B cell (primary cell): ENCODE measurements at regions not wholly inside any gene's neighbourhood (a gene's known extent, or its start where the extent isn't known, plus 50 kb on each side); places are given as distances from the start of the nearest gene placed in this dataset.

Experiments
- ATAC-seq: fragments of 200-7000 bp; cut with Tn5 transposase; one replicate; pipeline ENCODE4 v1.10.0; 2021; ENCODE audit warnings: low read depth, mild to moderate bottlenecking, moderate number of reproducible peaks, moderate library complexity
- CTCF ChIA-PET: fragments of 350-600 bp; sonication (Branson Sonifier 250); formaldehyde crosslinking; loops from one replicate; lab custom pipeline; 2021; ENCODE audit warnings: antibody characterized with exemption, inconsistent platforms; lab: Charles Lee
- POLR2A ChIA-PET: fragments of 350-600 bp; sonication (Branson Sonifier 250); formaldehyde crosslinking; loops from one replicate; lab custom pipeline; 2021; ENCODE audit warnings: antibody characterized with exemption; lab: Charles Lee
- DNase-seq: peaks from one replicate; pipeline ENCODE4 v3.0.0; 2013
- H2AFZ ChIP-seq: 2 replicates; pipeline ENCODE4 v1.6.1; 2012; ENCODE audit warnings: mild to moderate bottlenecking, low read depth, low read length; ENCODE audit not compliant: insufficient read depth, poor library complexity, severe bottlenecking
- H3K27ac ChIP-seq, 2 donors: 1 replicate in 1 of 2; 2 replicates in 1 of 2; pipeline ENCODE4 v1.5.1; 2012 to 2013; ENCODE audit warnings: low read length in 2 of 2, mild to moderate bottlenecking in 2 of 2, moderate library complexity in 1 of 2
- H3K27me3 ChIP-seq, 4 experiments: fragments of 200-600 bp in 1 of 4; sonication (generic) in 1 of 4; replicated peaks in 1 of 4; 1 replicate in 2 of 4; 2 replicates in 2 of 4; pipeline versions ENCODE4 v1.6.1 to v1.7.0; 2013 to 2016; ENCODE audit warnings: low read length in 3 of 4, mild to moderate bottlenecking in 2 of 4, mixed read lengths in 1 of 4, moderate library complexity in 1 of 4; ENCODE audit not compliant: insufficient read depth in 4 of 4, control insufficient read depth in 3 of 4; ENCODE audit errors: control extremely low read depth in 1 of 4
- H3K36me3 ChIP-seq, 2 experiments: replicated peaks in 1 of 2; 1 replicate in 1 of 2; 2 replicates in 1 of 2; pipeline versions ENCODE4 v1.6.1 to v1.7.1; 2013; ENCODE audit warnings: low read length in 1 of 2; ENCODE audit not compliant: insufficient read depth in 2 of 2, control insufficient read depth in 1 of 2; ENCODE audit errors: control extremely low read depth in 1 of 2, extremely low read depth in 1 of 2
- H3K4me1 ChIP-seq, 2 donors: fragments of 200-600 bp in 1 of 2; sonication (generic) in 1 of 2; 1 replicate in 1 of 2; 2 replicates in 1 of 2; pipeline versions ENCODE4 v1.5.1 to v1.6.1; 2013 to 2017; ENCODE audit warnings: low read length in 2 of 2; ENCODE audit not compliant: control insufficient read depth in 2 of 2, insufficient read depth in 2 of 2
- H3K4me2 ChIP-seq: replicated peaks from 2 replicates; pipeline ENCODE3; 2012; ENCODE audit warnings: mild to moderate bottlenecking, low read depth, low read length; ENCODE audit not compliant: poor library complexity, severe bottlenecking
- H3K4me3 ChIP-seq, 5 experiments: fragments of 200-600 bp in 1 of 5; sonication (generic) in 1 of 5; 1 replicate in 3 of 5; 2 replicates in 2 of 5; pipeline versions ENCODE4 v1.5.1 to v1.7.0; 2011 to 2016; ENCODE audit warnings: low read length in 4 of 5, mild to moderate bottlenecking in 4 of 5, low read depth in 2 of 5, control low read depth in 1 of 5, moderate library complexity in 1 of 5; ENCODE audit not compliant: insufficient read depth in 1 of 5; ENCODE audit errors: control extremely low read depth in 1 of 5, extremely low read depth in 1 of 5
- H3K79me2 ChIP-seq: fragments of 200-600 bp; sonication (generic); one replicate; pipeline ENCODE4 v1.6.0; 2016; ENCODE audit warnings: low read length; ENCODE audit not compliant: control insufficient read depth, insufficient read depth
- H3K9ac ChIP-seq: fragments of 200-600 bp; sonication (generic); 2 replicates; pipeline ENCODE4 v1.6.1; 2017; ENCODE audit warnings: mild to moderate bottlenecking, low read length, moderate library complexity
- H3K9me3 ChIP-seq, 3 donors: one replicate each; pipeline versions ENCODE4 v1.6.1 to v1.7.1; 2013; ENCODE audit warnings: low read length in 2 of 3; ENCODE audit not compliant: control insufficient read depth in 2 of 3, insufficient read depth in 1 of 3; ENCODE audit errors: control extremely low read depth in 1 of 3
- H4K20me1 ChIP-seq: 2 replicates; pipeline ENCODE4 v1.6.0; 2012; ENCODE audit warnings: mild to moderate bottlenecking, low read length; ENCODE audit not compliant: insufficient read depth, control insufficient read depth, poor library complexity, severe bottlenecking
- H3K27ac Mint-ChIP-seq: one replicate; pipeline ENCODE4 v1.8.0; 2021; ENCODE audit warnings: mixed read lengths
- H3K27me3 Mint-ChIP-seq: one replicate; pipeline ENCODE4 v1.8.0; 2021; ENCODE audit warnings: mixed read lengths
- H3K4me1 Mint-ChIP-seq: one replicate; pipeline ENCODE4 v1.8.0; 2021; ENCODE audit warnings: mixed read lengths
- H3K4me3 Mint-ChIP-seq: one replicate; pipeline ENCODE4 v1.8.0; 2021; ENCODE audit warnings: mixed read lengths
- H3K9me3 Mint-ChIP-seq: one replicate; pipeline ENCODE4 v1.8.0; 2022; ENCODE audit warnings: mixed read lengths; ENCODE audit not compliant: insufficient read depth
- EZH2 ChIP-seq: IDR thresholded peaks from 2 replicates; pipeline ENCODE4 v1.6.1; 2012; ENCODE audit warnings: borderline replicate concordance, low read depth, mild to moderate bottlenecking, moderate library complexity, low read length; ENCODE audit not compliant: insufficient read depth, poor library complexity, severe bottlenecking
- WGBS: methylation state at CpG from one replicate; pipeline ENCODE4 v1.1.5; 2013; ENCODE audit warnings: missing lambda C conversion rate; ENCODE audit not compliant: insufficient coverage; 5-methylcytosine and 5-hydroxymethylcytosine counted together
- intact Hi-C: fragments of 100-400 bp; cut with micrococcal nuclease; formaldehyde crosslinking; loops from one replicate; pipeline ENCODE4 v1.10.0; 2022
- TF ChIP-seq, protein P1 (sequence below): fragments of 200-600 bp; IDR thresholded peaks from one replicate; pipeline ENCODE4 v1.8.0; 2022; ENCODE audit warnings: antibody characterized with exemption, mild to moderate bottlenecking

DNA sequence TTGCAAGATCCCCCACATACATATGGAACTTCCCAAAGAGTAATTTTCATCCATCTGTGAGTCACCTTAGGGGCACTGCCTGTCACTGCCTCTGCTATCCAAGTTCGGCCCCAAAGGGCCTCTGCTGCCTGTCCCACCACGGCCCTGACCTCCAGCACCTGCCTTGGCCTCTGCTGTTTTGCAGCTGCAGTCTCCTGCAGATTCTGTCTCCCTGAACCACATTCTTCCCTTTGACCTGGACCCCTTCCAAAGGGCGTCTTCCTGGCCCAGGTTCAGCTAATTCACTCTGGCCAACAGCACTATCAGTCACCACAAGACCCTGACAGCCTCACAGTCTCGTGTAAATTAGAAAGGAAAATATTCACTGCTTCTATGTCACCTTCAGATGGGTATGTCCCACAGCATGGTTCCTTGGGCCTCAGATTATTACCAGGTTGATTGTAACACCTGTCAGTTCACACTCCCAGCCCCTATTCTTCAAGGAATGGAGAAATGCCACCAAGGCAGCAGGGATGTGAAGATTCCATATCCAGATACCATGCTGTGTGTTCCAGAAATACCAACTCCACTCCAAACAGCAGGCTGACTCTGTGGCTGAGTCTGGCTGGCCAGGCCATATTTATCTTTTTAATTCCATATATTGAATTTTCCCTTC lies 479.3 kb downstream of the ARHGEF28 start:
- DNase-seq = no peak

More for the DNA sequence above, 479.3 kb downstream of the ARHGEF28 start:
- Histone ChIP-seq H3K9ac (no peak overlapping the region), H2AFZ (no peak overlapping the region), H3K4me3 (no peak overlapping the region), H3K4me2 (no peak overlapping the region), H4K20me1 (no peaks in the 10 kb centered on the region), H3K4me1 (no peaks in the 10 kb centered on the region), H3K27ac (no peak overlapping the region), H3K9me3 (peaks cover 0 to 1% (median 0%) of the 10 kb centered on the region in 3 donors), H3K79me2 (no peaks in the 10 kb centered on the region), H3K27me3 (no peaks in the 10 kb centered on the region), H3K36me3 (no peaks in the 10 kb centered on the region)
- Mint-ChIP-seq H3K27ac (no peak overlapping the region), H3K4me3 (no peak overlapping the region), H3K27me3 (peaks cover 15% of the 10 kb centered on the region), H3K4me1 (no peaks in the 10 kb centered on the region), H3K9me3 (no peaks in the 10 kb centered on the region)
- ATAC-seq = no peak
- intact Hi-C loops = no loop called here
- TF ChIP-seq, protein P1, sequence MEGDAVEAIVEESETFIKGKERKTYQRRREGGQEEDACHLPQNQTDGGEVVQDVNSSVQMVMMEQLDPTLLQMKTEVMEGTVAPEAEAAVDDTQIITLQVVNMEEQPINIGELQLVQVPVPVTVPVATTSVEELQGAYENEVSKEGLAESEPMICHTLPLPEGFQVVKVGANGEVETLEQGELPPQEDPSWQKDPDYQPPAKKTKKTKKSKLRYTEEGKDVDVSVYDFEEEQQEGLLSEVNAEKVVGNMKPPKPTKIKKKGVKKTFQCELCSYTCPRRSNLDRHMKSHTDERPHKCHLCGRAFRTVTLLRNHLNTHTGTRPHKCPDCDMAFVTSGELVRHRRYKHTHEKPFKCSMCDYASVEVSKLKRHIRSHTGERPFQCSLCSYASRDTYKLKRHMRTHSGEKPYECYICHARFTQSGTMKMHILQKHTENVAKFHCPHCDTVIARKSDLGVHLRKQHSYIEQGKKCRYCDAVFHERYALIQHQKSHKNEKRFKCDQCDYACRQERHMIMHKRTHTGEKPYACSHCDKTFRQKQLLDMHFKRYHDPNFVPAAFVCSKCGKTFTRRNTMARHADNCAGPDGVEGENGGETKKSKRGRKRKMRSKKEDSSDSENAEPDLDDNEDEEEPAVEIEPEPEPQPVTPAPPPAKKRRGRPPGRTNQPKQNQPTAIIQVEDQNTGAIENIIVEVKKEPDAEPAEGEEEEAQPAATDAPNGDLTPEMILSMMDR = no peak
- TF ChIP-seq EZH2 = no peak
- WGBS = 91% methylated on average over 2 of the region's 4 CpGs
- ChIA-PET CTCF (no interaction called here), POLR2A (no interaction called here)
